ENCODE measurements at regions not wholly inside any gene's neighbourhood (a gene's known extent, or its start where the extent isn't known, plus 50 kb on each side); places are given as distances from the start of the nearest gene placed in this dataset.

DNA sequence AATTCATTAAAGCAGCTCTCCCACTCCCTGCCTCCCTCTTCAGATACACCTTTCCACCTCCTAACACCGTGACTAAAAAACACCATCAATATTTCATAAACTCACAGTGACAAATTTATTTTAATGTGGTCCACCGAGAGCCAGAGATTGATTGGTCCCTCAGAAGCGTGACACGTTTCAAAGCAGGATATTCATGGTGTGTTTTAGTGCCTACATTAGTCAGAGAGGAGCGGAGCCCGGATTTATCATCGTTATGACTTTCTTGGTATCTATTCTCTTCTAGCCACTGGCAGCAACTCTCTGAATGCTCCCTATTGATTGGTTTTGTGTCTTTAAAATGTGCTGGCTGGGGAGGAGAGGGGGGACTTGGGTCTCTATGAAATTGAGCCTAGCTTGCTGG is 265.3 kb downstream of the DHX35 start:
- TF ChIP-seq EZH2 (IDR thresholded peaks at IDR 0.05; ENCODE audit: borderline replicate concordance, low read length), result no peak
- TF ChIP-seq, protein P1, sequence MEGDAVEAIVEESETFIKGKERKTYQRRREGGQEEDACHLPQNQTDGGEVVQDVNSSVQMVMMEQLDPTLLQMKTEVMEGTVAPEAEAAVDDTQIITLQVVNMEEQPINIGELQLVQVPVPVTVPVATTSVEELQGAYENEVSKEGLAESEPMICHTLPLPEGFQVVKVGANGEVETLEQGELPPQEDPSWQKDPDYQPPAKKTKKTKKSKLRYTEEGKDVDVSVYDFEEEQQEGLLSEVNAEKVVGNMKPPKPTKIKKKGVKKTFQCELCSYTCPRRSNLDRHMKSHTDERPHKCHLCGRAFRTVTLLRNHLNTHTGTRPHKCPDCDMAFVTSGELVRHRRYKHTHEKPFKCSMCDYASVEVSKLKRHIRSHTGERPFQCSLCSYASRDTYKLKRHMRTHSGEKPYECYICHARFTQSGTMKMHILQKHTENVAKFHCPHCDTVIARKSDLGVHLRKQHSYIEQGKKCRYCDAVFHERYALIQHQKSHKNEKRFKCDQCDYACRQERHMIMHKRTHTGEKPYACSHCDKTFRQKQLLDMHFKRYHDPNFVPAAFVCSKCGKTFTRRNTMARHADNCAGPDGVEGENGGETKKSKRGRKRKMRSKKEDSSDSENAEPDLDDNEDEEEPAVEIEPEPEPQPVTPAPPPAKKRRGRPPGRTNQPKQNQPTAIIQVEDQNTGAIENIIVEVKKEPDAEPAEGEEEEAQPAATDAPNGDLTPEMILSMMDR (IDR thresholded peaks at IDR 0.05; ENCODE audit: low read length), result no peak
